ENCODE measurements at regions not wholly inside any gene's neighbourhood (a gene's known extent, or its start where the extent isn't known, plus 50 kb on each side); places are given as distances from the start of the nearest gene placed in this dataset.

DNA sequence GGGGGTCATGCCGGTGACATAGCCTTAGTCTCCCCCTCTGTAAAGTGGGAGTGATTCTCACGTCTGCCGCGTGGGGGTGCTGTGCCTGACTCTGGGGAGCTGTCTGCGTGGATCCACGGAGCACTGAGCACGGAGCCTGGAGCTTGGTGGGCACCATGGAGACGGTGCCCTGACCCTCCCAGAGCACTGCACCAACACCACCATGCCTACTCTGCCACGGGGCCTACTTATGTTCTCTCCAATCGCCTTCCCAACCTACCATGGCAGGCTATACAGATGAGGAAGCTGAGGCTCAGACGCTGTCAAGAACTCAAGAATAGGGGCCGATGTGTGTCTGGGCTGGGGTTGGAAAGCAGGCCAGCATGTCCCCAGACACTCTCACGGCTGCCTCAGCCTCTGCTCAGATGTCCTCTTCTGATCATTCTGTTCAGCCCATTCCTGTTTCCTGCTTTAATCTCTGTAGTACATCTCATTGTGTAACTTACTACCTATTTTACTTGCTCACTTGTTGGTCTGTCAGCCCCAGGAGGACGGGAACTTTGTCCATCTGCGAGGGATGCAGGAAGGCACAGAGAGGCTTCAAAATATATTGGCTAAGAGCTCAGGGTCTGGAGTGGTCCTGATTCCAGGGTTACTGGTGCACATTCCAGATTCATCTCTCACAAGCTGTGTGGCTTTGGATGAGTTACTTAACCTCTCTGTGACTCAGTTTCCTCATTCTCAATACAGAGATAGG is 168.1 kb upstream of the HS6ST1 start:
- Histone ChIP-seq H3K4me1 (ENCODE audit: insufficient read depth, low read length) (no peaks in the 10 kb centered on the region), H3K4me2 (ENCODE audit: insufficient read depth, low read length) (no peak overlapping the region), H3K36me3 (ENCODE audit: insufficient read depth, low read length) (no peaks in the 10 kb centered on the region), H3K27me3 (ENCODE audit: insufficient read depth, low read length) (peaks cover 8% of the 10 kb centered on the region), H4K20me1 (ENCODE audit: insufficient read depth, low read length) (no peaks in the 10 kb centered on the region), H2AFZ (ENCODE audit: low read length) (no peak overlapping the region), H3K79me2 (ENCODE audit: insufficient read depth, low read length) (no peaks in the 10 kb centered on the region), H3K4me3 (ENCODE audit: insufficient read depth, low read length) (no peak overlapping the region), H3K9me3 (ENCODE audit: low read depth, low read length) (no peaks in the 10 kb centered on the region), H3K27ac (ENCODE audit: low read depth, low read length) (no peak overlapping the region)
- peak; percentile 57 for DNase-seq (ENCODE audit: insufficient read length, low spot score, missing footprints)
- TF ChIP-seq CTCF (IDR thresholded peaks at IDR 0.05; ENCODE audit: extremely low read depth, low read depth, low read length), result no peak

DNA sequence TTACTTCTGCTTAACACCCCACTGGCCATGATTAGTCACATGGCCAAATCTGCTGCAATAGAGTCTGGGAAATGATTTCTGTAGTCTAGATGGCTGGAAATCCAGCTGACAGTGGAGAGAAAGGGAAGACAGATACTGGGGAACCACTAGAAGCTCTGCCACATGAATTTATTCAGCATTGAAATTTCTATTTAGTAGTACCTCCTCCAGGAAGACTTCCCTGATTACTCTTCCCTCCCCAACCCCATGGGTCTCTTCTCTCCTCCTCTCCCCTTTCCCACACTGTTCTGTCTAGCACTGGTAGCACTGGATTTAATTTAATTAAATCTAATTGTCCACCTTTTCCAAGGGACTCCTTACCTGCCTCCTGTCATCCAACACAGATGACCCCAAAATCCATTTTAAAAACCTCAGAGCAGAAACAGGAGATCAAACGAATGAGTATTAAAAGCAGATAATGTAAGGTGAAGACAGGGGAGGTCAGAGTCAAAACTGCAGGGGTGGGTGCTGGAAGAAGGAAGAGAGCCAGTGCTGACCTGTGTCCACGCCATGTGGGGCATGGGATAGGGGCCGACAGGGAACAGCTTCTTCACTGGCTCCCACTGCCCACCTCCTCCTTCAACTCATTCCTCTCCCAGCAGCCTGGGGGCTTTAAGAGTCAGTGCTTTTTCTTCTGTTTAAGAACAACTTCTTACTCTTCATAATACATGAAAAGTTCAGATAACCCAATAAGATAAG is 169.2 kb upstream of the HS6ST1 start:
- peaks cover 11% of the 10 kb centered on the region for H3K27me3 ChIP-seq (ENCODE audit: insufficient read depth, low read length)
- no peak overlapping the region for H3K4me2 ChIP-seq (ENCODE audit: insufficient read depth, low read length)
- H3K36me3 ChIP-seq (ENCODE audit: insufficient read depth, low read length), result no peaks in the 10 kb centered on the region
- no peak overlapping the region for H3K4me3 ChIP-seq (ENCODE audit: insufficient read depth, low read length)
- DNase-seq (ENCODE audit: insufficient read length, low spot score, missing footprints), result peak; percentile 76
- H3K27ac ChIP-seq (ENCODE audit: low read depth, low read length), result no peak overlapping the region
- no peaks in the 10 kb centered on the region for H3K79me2 ChIP-seq (ENCODE audit: insufficient read depth, low read length)
- no peaks in the 10 kb centered on the region for H4K20me1 ChIP-seq (ENCODE audit: insufficient read depth, low read length)
- no peak for TF ChIP-seq CTCF (IDR thresholded peaks at IDR 0.05; ENCODE audit: extremely low read depth, low read depth, low read length)
- H2AFZ ChIP-seq (ENCODE audit: low read length), result no peak overlapping the region
- H3K4me1 ChIP-seq (ENCODE audit: insufficient read depth, low read length), result no peaks in the 10 kb centered on the region
- no peaks in the 10 kb centered on the region for H3K9me3 ChIP-seq (ENCODE audit: low read depth, low read length)

DNA sequence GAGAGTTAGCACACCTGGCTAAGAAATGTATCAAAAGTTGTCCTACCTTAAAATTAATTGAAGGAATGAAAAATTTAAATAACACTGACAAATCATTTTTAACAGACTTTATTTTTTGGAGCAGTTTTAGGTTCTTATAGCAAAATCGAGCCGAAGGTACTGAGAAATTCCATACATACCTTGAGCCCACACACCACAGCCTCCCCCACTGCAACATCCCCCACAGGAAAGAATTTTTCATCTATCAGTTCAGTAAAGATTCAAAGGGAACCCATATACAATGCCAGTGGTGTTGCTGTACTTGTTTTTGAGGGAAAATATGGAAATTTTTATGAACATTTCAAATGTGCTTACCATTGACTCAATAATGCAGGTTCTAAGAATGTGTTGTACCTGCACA is 169.8 kb upstream of the HS6ST1 start:
- DNase-seq (ENCODE audit: insufficient read length, low spot score, missing footprints), result peak; percentile 17
- Histone ChIP-seq H3K27ac (ENCODE audit: low read depth, low read length) (no peak overlapping the region), H3K4me1 (ENCODE audit: insufficient read depth, low read length) (no peaks in the 10 kb centered on the region), H3K4me2 (ENCODE audit: insufficient read depth, low read length) (no peak overlapping the region), H3K27me3 (ENCODE audit: insufficient read depth, low read length) (peaks cover 11% of the 10 kb centered on the region), H4K20me1 (ENCODE audit: insufficient read depth, low read length) (no peaks in the 10 kb centered on the region), H3K36me3 (ENCODE audit: insufficient read depth, low read length) (no peaks in the 10 kb centered on the region), H3K4me3 (ENCODE audit: insufficient read depth, low read length) (no peak overlapping the region), H3K9me3 (ENCODE audit: low read depth, low read length) (no peaks in the 10 kb centered on the region), H2AFZ (ENCODE audit: low read length) (no peak overlapping the region), H3K79me2 (ENCODE audit: insufficient read depth, low read length) (no peaks in the 10 kb centered on the region)
- no peak for TF ChIP-seq CTCF (IDR thresholded peaks at IDR 0.05; ENCODE audit: extremely low read depth, low read depth, low read length)

- no peaks in the 10 kb centered on the region for H3K36me3 ChIP-seq (ENCODE audit: insufficient read depth, low read length)
- no peaks in the 10 kb centered on the region for H3K4me1 ChIP-seq (ENCODE audit: insufficient read depth, low read length)
- TF ChIP-seq CTCF (IDR thresholded peaks at IDR 0.05; ENCODE audit: extremely low read depth, low read depth, low read length), result no peak
- H3K9me3 ChIP-seq (ENCODE audit: low read depth, low read length), result no peaks in the 10 kb centered on the region
- DNase-seq (ENCODE audit: insufficient read length, low spot score, missing footprints), result peak; percentile 42
- H2AFZ ChIP-seq (ENCODE audit: low read length), result no peak overlapping the region
- H3K4me2 ChIP-seq (ENCODE audit: insufficient read depth, low read length), result no peak overlapping the region
- no peak overlapping the region for H3K4me3 ChIP-seq (ENCODE audit: insufficient read depth, low read length)
- peaks cover 11% of the 10 kb centered on the region for H3K27me3 ChIP-seq (ENCODE audit: insufficient read depth, low read length)
- H4K20me1 ChIP-seq (ENCODE audit: insufficient read depth, low read length), result no peaks in the 10 kb centered on the region
- H3K27ac ChIP-seq (ENCODE audit: low read depth, low read length), result no peak overlapping the region
- H3K79me2 ChIP-seq (ENCODE audit: insufficient read depth, low read length), result no peaks in the 10 kb centered on the region
Observed at GRCh38 chr2:128489526-128490273, 171.0 kb upstream of the HS6ST1 start.
